Keratinocyte (primary cell): ENCODE measurements at regions not wholly inside any gene's neighbourhood (a gene's known extent, or its start where the extent isn't known, plus 50 kb on each side); places are given as distances from the start of the nearest gene placed in this dataset.

Experiments
- EZH2 ChIP-seq: IDR thresholded peaks from one replicate; pipeline ENCODE4 v1.6.1; 2012; ENCODE audit warnings: inconsistent platforms, mild to moderate bottlenecking, low read length, moderate library complexity
- TF ChIP-seq, protein P1 (sequence below), 3 experiments: IDR thresholded peaks in 1 of 3; conservative IDR thresholded peaks in 1 of 3; optimal IDR thresholded peaks in 1 of 3; 2 replicates in 2 of 3; 3 replicates in 1 of 3; pipeline versions ENCODE3 to v1.5.1; 2011; ENCODE audit warnings: low read length in 3 of 3, mild to moderate bottlenecking in 3 of 3, moderate library complexity in 2 of 3, control low read depth in 1 of 3, inconsistent platforms in 1 of 3; ENCODE audit not compliant: insufficient read depth in 2 of 3; ENCODE audit errors: extremely low read depth in 1 of 3

DNA sequence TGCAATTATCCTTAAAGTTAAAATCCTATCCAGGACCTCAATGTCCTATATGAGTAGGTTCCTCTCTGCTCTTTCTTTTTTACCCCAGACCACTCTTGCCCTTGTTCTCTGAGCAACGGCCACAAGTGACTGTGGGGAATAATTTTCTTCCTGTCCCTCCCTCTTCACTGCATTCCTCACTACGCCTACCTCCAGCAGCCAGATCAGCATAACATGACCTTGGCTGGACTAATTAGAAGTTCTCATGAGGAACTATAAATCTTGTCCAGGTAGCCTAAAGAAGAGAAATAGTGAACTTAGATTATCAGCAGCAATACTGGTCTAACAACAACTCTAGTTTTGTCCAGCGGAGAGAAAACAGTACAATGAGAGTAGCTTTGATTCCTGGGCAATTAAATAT, 643.8 kb upstream of the KLHL29 start:
- TF ChIP-seq, protein P1, sequence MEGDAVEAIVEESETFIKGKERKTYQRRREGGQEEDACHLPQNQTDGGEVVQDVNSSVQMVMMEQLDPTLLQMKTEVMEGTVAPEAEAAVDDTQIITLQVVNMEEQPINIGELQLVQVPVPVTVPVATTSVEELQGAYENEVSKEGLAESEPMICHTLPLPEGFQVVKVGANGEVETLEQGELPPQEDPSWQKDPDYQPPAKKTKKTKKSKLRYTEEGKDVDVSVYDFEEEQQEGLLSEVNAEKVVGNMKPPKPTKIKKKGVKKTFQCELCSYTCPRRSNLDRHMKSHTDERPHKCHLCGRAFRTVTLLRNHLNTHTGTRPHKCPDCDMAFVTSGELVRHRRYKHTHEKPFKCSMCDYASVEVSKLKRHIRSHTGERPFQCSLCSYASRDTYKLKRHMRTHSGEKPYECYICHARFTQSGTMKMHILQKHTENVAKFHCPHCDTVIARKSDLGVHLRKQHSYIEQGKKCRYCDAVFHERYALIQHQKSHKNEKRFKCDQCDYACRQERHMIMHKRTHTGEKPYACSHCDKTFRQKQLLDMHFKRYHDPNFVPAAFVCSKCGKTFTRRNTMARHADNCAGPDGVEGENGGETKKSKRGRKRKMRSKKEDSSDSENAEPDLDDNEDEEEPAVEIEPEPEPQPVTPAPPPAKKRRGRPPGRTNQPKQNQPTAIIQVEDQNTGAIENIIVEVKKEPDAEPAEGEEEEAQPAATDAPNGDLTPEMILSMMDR (optimal IDR thresholded peaks at IDR 0.05 in 1 of 3, IDR thresholded peaks at IDR 0.05 in 1 of 3, conservative IDR thresholded peaks at IDR 0.05 in 1 of 3; ENCODE audit: extremely low read depth in 1 of 3, insufficient read depth in 2 of 3, low read length in 3 of 3), result no peak
- TF ChIP-seq EZH2, result no peak
